HL-60 (cell line): ENCODE measurements at regions not wholly inside any gene's neighbourhood (a gene's known extent, or its start where the extent isn't known, plus 50 kb on each side); places are given as distances from the start of the nearest gene placed in this dataset.

Experiments used
- DNase-seq, 2 experiments: peaks; one replicate each; pipeline ENCODE4 v3.0.0-alpha.2; 2010 to 2020; ENCODE audit warnings: low read depth in 1 of 2, low spot score in 1 of 2
- H3K27ac ChIP-seq: fragments of 250-450 bp; sonication (Bioruptor Pico); replicated peaks from 2 replicates; pipeline ENCODE4 v1.5.1; 2020; ENCODE audit warnings: mild to moderate bottlenecking, moderate library complexity
- H3K27me3 ChIP-seq: fragments of 250-450 bp; sonication (Bioruptor Pico); 2 replicates; pipeline ENCODE4 v1.5.1; 2021; ENCODE audit warnings: mild to moderate bottlenecking, moderate library complexity; ENCODE audit not compliant: insufficient read depth, poor library complexity, severe bottlenecking
- H3K4me3 ChIP-seq: replicated peaks from 2 replicates; pipeline ENCODE4 v1.5.1; 2011; ENCODE audit warnings: mild to moderate bottlenecking, control low read depth, low read length; ENCODE audit not compliant: insufficient read depth
- CTCF ChIP-seq: IDR thresholded peaks from one replicate; pipeline ENCODE4 v1.5.1; 2011; ENCODE audit warnings: low read length, control low read depth, inconsistent platforms; ENCODE audit not compliant: insufficient read depth
- GABPA ChIP-seq: IDR thresholded peaks from 2 replicates; pipeline ENCODE4 v1.6.1; 2012; ENCODE audit warnings: low read depth
- POLR2AphosphoS5 ChIP-seq: IDR thresholded peaks from 2 replicates; pipeline ENCODE4 v1.6.1; 2012; ENCODE audit warnings: low read depth
- SPI1 ChIP-seq: IDR thresholded peaks from 2 replicates; pipeline ENCODE4 v1.6.1; 2012; ENCODE audit warnings: low read depth, mild to moderate bottlenecking, borderline replicate concordance
- TF ChIP-seq, protein P1 (sequence below): IDR thresholded peaks from 2 replicates; pipeline ENCODE4 v1.6.1; 2012; ENCODE audit warnings: low read depth; ENCODE audit not compliant: insufficient replicate concordance

- TF ChIP-seq CTCF (no peak), POLR2AphosphoS5 (no peak), GABPA (no peak), SPI1 (no peak)
- TF ChIP-seq, protein P1, sequence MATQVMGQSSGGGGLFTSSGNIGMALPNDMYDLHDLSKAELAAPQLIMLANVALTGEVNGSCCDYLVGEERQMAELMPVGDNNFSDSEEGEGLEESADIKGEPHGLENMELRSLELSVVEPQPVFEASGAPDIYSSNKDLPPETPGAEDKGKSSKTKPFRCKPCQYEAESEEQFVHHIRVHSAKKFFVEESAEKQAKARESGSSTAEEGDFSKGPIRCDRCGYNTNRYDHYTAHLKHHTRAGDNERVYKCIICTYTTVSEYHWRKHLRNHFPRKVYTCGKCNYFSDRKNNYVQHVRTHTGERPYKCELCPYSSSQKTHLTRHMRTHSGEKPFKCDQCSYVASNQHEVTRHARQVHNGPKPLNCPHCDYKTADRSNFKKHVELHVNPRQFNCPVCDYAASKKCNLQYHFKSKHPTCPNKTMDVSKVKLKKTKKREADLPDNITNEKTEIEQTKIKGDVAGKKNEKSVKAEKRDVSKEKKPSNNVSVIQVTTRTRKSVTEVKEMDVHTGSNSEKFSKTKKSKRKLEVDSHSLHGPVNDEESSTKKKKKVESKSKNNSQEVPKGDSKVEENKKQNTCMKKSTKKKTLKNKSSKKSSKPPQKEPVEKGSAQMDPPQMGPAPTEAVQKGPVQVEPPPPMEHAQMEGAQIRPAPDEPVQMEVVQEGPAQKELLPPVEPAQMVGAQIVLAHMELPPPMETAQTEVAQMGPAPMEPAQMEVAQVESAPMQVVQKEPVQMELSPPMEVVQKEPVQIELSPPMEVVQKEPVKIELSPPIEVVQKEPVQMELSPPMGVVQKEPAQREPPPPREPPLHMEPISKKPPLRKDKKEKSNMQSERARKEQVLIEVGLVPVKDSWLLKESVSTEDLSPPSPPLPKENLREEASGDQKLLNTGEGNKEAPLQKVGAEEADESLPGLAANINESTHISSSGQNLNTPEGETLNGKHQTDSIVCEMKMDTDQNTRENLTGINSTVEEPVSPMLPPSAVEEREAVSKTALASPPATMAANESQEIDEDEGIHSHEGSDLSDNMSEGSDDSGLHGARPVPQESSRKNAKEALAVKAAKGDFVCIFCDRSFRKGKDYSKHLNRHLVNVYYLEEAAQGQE: no peak
- Histone ChIP-seq H3K27me3 (no peaks in the 10 kb centered on the region), H3K27ac (peak overlapping the region; percentile 32), H3K4me3 (no peak overlapping the region)
- no peak for DNase-seq
Measured at GRCh38 chr20:53829724-53830521, 236.3 kb upstream of the ZNF217 start.

DNA sequence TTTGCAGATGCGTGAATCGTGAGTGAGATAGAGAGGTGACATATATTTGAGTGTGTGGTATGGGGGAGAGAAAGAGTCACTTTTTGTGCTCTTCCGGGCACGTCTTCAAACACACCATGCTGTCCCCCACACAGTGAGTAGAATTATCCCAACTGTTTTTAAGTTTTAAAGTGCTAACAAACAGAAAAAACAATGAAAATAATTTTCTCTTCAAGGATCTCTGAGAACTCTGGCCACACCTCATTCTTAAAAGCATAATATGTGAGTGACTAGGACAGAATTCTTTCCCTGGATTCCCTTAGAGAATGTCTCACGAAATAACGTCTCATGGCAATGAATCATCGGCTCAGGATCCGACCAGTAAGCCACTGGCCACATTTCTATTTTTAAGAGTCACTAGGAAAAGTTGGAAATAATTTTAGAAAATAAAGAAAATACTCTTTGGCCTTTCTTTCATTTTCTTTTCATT, 235.7 kb upstream of the ZNF217 start:
- Histone ChIP-seq H3K27ac (no peak overlapping the region), H3K4me3 (no peak overlapping the region), H3K27me3 (no peaks in the 10 kb centered on the region)
- DNase-seq: no peak
- TF ChIP-seq CTCF (no peak), GABPA (no peak), SPI1 (no peak), POLR2AphosphoS5 (no peak)
- TF ChIP-seq, protein P1: no peak

DNA sequence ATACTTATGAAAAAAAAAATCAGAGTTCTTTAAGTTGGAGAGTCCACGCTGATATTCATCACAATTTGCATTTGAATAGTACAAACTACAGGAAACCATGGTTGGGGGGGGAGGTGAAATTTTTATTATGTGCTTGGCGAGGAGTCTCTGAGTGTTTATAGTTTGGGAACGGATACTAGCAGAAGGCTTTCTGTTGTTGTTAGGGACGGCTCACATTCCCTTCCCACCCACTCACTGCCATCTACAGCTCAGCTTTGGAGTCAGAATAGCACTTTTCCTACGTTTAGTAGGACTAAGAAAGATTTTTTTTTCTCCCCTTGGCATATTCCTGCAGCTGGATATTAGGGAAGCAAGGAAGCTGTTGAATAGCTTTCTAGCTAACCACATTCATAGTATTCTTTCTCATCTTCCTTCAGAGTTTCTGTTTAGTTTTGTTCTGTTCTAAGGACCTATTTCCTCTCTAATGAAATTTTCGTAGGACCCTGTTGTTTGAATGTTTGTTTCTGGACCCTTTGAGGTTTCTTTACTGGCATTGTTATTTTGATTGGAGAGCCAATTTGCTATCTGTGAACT, 235.1 kb upstream of the ZNF217 start:
- Histone ChIP-seq H3K27me3 (no peaks in the 10 kb centered on the region), H3K4me3 (no peak overlapping the region), H3K27ac (no peak overlapping the region)
- DNase-seq: no peak
- TF ChIP-seq SPI1 (no peak), GABPA (no peak), POLR2AphosphoS5 (no peak), CTCF (no peak)
- TF ChIP-seq, protein P1: no peak
